ENCODE measurements at regions not wholly inside any gene's neighbourhood (a gene's known extent, or its start where the extent isn't known, plus 50 kb on each side); places are given as distances from the start of the nearest gene placed in this dataset.

- H3K4me1 ChIP-seq (ENCODE audit: insufficient read depth, low read length), result 0 out of 2 replicates have a peak, but pooled peaks cover 8% of the 10 kb centered on the region
- peak overlapping the region; percentile 65 for H3K4me2 ChIP-seq (ENCODE audit: low read depth, low read length)
- H2AFZ ChIP-seq (ENCODE audit: low read length), result no peak overlapping the region
- DNase-seq (ENCODE audit: low spot score), result no peak
- FAIRE-seq, result no peak
- no peaks in the 10 kb centered on the region for H3K36me3 ChIP-seq (replicated peaks in 1 of 2; ENCODE audit: control insufficient read depth in 1 of 2, insufficient read depth in 2 of 2, low read length in 2 of 2)
- 42% methylated on average over 9 of the region's 11 CpGs for WGBS (ENCODE audit: low lambda C conversion rate)
- intact Hi-C loops (cut with micrococcal nuclease; ENCODE audit: unreplicated experiment), result no loop called here
- no peak for TF ChIP-seq NFIB (CRISPR knock-in tag; IDR thresholded peaks at IDR 0.05; ENCODE audit: borderline replicate concordance)
- no peak for TF ChIP-seq ZNF782 (CRISPR knock-in tag; IDR thresholded peaks at IDR 0.05; ENCODE audit: borderline replicate concordance)
- no peak for TF ChIP-seq PATZ1 (CRISPR knock-in tag; IDR thresholded peaks at IDR 0.05)
- TF ChIP-seq ZFP82 (CRISPR knock-in tag; IDR thresholded peaks at IDR 0.05; ENCODE audit: borderline replicate concordance), result no peak
- no peak for TF ChIP-seq ZNF644 (CRISPR knock-in tag; IDR thresholded peaks at IDR 0.05; ENCODE audit: low read depth)
- no peak for TF ChIP-seq FOXA1 (IDR thresholded peaks at IDR 0.05)
- no peak for TF ChIP-seq FOXA1 (CRISPR knock-in tag; IDR thresholded peaks at IDR 0.05)
- no peak for TF ChIP-seq FOSL1 (CRISPR knock-in tag; IDR thresholded peaks at IDR 0.05; ENCODE audit: borderline replicate concordance)
- no peak for TF ChIP-seq HMGXB3 (CRISPR knock-in tag; IDR thresholded peaks at IDR 0.05; ENCODE audit: borderline replicate concordance)
- peaks cover 0 to 38% of the 10 kb centered on the region in 2 experiments; a peak in 4 of 5 replicates for H3K27me3 ChIP-seq (ENCODE audit: control insufficient read depth in 1 of 2, insufficient read depth in 2 of 2, low read length in 2 of 2)
- H3K9ac ChIP-seq (ENCODE audit: insufficient read depth, low read depth, low read length), result no peak overlapping the region
- no peaks in the 10 kb centered on the region for H3K79me2 ChIP-seq (ENCODE audit: insufficient read depth, low read length)
- no peak overlapping the region for H3K27ac ChIP-seq (ENCODE audit: extremely low read length, insufficient read depth, low read length)
- ATAC-seq, result peak; percentile 54
- H4K20me1 ChIP-seq (ENCODE audit: insufficient read depth, low read length), result no peaks in the 10 kb centered on the region
- ChIA-PET POLR2A (no interaction called here), CTCF (ENCODE audit: low intra/inter-chr PET ratio, low total read pairs) (no interaction called here)
- BruUV-seq (replicated peaks), result no TSS peak
- in situ Hi-C loops (cut with HindIII; ENCODE audit: extremely low pct_ligation_motif_present, low pct_unique_long_range_greater_than_20kb), result no loop called here
- no peaks in the 10 kb centered on the region for H3K9me3 ChIP-seq (ENCODE audit: low read length)
- H3K4me3 ChIP-seq (replicated peaks in 1 of 3; ENCODE audit: insufficient read depth in 1 of 3, low read depth in 2 of 3, low read length in 3 of 3), result peak overlapping the region in 2 of 3 experiments; percentile 20 to 47; a peak in 2 of 6 replicates
These were observed 191.1 kb upstream of the ALKAL2 start for GRCh38 chr2:479031-479430.

Measured in HepG2 (cell line).